HG03520 (cell line): ENCODE measurements at regions not wholly inside any gene's neighbourhood (a gene's known extent, or its start where the extent isn't known, plus 50 kb on each side); places are given as distances from the start of the nearest gene placed in this dataset.
"Not testable (repeated sequence)": the region's sequence is repeated elsewhere in the genome, so short reads cannot be mapped to it uniquely, and the experiment has no call there.

ENCODE experiments used
- ATAC-seq: cut with Tn5 transposase; IDR thresholded peaks from one replicate; pipeline ENCODE4 v1.9.1; 2021; ENCODE audit warnings: mild to moderate bottlenecking, moderate library complexity; ENCODE audit not compliant: unreplicated experiment

DNA sequence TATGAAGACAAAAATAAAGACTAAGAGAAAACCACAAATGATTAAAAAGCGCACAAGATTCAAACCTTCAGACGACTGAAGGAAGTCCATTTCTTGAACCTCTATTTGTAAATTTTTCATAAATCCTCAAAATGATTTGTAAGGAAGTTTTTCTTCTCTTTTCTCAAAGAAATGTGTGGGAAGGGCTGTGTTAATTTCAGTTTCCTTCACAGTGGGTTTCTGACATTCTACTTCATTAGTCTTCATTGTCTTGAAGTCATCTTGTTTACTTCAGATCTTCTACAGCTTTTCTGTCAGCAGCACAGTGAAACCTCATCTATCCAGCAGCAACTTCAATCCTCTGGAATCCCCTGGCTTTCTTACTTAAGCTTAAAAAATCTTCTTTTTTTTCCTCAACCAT is 87.6 kb upstream of the MYLIP start:
- ATAC-seq = no peak

DNA sequence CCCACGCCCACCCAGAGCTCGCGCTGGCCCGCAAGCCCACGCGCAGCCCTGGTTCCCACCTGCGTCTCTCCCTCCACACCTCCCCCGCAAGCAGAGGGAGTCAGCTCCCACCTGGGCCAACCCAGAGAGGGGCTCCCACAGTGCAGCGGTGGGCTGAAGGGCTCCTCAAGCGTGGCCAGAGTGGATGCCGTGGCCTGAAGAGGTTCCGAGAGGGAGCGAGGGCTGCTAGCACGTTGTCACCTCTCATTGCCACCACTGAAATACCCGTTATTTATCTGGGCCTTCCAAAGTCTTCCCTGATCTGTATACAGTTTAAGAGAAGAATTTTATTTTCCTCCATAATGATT is 88.3 kb upstream of the MYLIP start:
- ATAC-seq = no peak

DNA sequence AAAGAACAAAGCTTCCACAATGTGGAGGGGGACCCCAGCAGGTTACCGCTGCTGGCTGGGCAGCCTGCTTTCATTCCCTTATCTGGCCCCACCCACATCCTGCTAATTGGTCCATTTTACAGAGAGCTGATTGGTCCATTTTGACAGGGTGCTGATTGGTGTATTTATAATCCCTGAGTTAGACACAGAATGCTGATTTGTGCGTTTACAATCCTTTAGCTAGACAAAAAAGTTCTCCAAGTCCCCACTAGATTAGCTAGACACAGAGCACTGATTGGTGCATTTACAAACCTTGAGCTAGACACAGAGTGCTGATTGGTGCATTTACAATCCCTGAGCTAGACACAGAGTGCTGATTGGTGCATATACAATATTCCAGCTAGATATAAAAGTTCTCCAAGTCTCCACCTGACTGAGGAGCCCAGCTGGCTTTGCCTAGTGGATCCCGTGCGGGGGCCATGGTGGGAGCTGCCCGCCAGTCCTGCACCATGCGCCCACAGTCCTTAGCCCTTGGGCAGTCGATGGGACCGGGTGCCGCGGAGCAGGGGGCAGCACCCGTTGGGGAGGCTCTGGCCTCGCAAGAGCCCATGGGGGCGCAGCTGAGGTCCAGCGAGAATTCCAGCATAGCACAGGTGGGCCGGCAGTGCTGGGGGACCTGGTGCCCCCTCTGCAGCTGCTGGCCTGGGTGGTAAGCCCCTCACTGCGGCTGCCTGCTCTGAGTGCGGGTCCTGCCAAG is 88.8 kb upstream of the MYLIP start:
- not testable (repeated sequence) for ATAC-seq

DNA sequence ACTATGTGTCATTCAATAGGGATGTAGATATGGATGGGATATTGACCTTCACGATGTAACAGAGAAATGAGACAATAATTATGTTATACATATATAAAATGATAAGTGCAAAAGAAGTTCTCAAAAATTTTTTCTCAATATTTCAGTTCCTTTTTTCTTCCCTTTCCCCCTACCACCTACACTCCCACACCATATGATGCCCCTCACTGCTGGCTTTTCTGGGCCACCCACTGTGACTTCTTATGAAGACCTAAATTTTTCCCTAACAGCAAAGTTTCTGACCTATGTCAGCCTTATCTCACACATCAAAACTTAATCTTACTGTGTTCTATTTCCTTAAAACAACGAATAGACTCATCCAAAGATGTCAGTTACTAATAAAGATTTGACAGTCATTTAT is 89.9 kb upstream of the MYLIP start:
- no peak for ATAC-seq

DNA sequence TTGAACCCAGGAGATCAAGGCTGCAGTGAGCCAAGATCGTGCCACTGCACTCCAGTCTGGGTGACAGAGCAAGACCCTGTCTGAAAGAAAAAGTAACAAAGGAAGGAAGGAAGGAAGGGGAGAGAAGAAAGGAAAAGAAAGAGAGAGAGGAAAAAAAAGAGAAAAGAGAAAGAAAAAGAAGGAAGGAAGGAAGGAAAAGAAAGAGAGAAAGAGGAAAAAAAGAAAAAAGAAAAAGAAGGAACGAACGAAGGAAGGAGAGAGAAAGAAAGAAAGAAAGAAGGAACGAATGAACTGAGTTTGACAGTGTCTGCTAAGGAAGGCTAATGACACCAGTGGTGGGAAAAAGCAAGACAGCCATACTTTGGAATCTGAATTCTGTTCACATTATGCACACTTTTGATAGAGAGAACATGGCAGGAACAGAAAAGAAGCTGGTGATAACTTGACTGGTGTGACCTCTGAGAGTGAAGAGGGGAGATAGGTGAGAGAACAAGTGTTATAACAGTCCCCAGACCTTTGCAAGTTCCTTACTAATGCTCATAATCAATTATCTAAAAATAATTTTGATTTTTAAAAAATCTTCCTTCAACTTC is 93.3 kb upstream of the MYLIP start:
- no peak for ATAC-seq

DNA sequence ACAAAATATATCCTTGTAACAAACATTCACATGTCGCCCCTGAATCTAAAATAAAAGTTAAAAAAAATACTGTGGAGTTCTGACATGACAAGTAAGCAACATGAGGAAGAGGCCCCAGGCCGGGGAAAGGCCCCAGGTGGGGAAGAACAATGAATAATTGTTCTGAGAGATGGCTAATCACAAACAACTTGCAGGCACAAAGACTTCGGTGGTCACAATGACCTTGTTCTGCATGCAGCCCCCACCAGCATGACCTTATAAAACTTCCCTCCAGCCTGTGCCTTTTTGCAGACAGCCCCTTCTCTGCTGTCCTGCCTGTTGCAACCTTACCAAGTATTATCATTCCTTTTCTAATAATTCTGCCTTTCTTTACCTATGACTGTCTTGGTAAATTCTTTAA is 95.7 kb upstream of the MYLIP start:
- ATAC-seq = no peak

DNA sequence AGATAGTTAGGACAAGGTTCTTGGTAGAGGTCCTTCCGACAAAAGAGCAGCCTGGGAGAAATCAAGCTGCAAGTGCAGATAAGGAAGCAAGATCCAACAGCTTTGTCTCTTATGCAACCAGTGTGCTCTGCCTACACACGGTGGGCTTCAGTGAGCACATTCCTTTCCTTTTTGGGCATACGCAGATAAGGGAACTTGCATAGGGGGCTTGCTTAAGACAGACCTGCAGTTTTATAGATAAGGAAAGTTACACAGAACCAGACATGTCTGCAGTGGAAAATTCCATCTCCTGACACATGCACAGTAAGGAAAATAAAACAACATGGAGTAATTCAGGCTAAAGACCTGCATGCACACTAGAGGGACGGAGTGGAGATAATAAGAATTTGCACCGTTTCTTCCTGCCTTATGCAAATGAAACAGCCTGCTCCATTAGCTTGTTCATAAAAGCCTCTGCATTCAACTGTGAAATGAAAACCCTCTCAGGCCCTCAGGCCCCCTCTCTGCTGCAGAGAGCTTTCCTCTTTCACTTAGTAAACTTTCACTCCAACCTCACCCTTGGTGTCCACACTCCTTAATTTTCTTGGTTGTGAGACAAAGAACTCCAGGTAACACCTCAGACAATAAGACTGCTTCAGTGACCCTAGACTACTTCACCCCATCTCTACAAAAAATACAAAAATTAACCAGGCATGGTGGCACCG is 97.5 kb upstream of the MYLIP start:
- no peak for ATAC-seq

DNA sequence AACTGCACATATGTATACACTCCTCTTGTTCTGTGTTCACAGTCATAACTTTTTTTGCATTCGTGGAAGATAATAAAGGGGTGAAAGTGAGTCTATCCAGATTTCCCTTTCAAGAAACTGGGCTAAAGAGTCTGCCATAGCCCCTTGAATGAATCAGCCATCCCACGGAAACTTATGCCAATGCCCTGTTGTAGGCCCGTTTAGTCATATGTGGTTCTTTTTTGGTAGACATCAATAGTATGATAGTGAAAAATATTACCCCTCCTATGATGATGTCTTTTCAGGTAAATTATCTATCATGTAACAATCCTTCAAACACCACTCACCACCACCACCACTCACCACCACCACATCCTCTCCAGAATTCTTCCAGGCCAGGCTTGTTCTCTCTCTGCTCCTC is 99.9 kb upstream of the MYLIP start:
- ATAC-seq = no peak

DNA sequence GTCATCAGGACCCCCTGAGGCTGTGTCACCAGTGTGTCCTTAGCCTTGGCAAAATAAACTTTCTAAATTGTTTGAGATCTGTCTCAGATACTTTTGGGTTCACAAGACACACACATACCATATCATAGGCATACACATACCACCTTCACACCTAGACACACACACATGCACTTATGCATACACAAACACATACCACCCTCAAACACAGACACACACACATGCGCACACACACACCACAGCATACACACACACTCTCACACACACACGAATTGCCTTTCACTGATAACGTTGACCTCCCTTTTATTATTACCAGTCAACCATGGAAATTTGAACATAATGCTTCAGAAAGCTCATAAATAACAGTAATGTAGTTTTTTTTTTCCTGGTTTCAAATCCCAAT is 108.6 kb upstream of the MYLIP start:
- ATAC-seq = no peak

DNA sequence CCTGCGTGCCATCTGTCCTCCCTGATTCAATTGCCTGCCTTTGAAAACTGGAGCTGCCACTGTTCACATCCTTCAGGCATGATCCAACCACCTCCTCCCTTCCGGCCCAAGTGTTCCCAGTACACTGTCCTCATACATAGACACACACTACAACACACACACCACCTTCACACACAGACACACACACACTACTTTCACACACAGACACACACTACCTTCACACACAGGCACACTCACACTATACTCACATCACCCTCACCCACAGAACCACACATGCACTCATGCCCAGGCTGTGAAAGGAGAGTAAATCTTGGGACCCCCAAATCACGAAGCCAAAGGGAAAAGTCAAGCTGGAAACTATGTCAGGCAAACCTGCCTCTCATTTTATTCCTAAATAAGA is 109.4 kb upstream of the MYLIP start:
- ATAC-seq = no peak

DNA sequence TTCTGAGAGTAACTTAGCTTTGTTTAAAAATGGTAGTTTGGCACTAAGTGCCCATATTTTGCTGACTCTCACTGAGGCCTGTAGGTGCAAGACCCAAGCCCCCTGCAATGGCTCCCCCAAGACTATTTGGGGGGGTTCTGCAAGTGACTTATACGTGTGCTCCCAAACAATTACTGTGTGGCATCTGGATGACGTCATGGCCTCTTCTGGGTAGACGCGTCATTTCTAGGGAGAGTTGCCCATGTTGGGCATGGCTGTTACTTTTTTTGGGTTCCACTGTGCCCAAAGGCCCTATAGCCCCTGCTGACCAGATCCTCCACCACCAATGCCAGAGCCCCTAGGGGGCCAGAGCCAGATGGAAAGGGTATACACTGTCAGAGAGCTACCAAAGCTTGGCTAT is 110.3 kb upstream of the MYLIP start:
- no peak for ATAC-seq

DNA sequence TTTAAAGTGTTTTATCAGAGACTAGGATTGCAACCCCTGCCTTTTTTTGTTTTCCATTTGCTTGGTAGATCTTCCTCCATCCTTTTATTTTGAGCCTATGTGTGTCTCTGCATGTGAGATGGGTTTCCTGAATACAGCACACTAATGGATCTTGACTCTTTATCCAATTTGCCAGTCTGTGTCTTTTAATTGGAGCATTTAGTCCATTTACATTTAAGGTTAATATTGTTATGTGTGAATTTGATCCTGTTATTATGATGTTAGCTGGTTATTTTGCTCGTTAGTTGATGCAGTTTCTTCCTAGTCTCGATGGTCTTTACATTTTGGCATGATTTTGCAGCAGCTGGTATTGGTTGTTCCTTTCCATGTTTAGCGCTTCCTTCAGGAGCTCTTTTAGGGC is 114.6 kb upstream of the MYLIP start:
- ATAC-seq = not testable (repeated sequence)

DNA sequence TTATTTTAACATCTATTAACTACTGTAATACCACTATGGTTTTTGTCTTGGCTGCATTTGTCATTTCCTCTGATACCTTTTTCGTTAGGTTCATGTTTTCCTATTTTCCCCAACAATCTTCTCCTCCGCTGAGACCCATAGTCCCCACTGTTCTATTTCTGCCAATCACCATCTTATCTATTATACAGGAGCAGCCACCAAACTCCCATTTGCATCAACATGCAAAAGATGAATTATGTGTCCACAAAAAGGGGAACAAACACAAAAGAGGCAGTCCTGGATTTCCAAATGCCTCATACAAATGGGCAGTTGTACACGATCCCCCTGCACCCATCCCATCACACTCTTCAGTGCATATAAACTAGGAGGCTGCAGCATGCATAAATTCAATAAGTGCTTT is 121.7 kb upstream of the MYLIP start:
- no peak for ATAC-seq

DNA sequence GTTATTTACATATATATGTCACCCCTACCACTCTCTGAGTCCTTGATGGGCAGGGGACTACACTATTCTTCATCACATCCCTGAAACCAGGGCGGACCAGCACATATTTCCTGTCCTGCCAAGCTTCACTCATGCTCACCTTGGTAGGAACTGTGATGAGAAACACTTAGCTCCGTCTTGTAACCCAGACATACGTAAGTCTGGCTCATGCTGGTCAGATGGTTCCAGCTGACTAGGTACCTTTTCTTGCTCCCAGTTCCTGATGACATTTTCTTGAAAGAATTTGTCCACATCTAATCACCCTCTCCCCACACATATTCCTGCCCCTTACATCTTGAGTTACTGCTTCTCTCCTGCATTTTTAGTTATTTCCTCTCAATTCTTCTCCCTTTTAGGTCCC is 122.2 kb upstream of the MYLIP start:
- no peak for ATAC-seq

DNA sequence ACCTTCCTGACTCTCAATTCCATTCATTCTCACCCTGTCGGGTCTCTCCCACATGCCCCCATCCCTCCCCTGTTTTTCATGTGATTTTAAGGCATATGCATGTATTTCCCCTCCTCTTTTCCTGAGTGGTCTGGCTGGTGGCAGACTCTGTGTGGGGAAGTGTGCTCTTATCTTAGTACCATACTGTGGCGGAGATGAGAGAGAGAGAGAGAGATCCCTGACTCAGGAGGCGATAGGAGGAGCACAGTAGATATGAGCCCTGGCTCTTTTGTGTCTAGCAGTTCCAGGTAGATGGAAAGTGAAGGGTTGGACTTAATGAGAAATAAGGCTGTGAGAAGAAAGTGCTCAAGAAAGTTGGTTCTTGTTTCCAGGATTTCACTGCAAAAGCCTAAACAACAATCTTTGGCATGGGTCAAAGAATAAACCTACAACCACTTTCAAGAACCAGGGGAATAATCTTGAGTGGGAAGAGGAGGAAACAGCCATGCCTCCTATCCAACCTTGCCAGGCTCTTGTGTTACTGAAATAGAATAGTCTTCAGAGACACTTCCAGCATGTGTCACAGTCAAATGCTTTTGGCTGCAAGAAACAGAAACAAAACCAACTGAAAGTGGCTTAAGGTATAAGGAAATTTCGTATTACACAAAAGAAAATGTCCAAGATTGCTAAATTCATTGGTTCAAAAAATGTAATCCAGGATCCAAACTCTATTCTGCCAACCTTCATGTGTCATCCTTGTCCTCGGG is 123.8 kb upstream of the MYLIP start:
- ATAC-seq = no peak

DNA sequence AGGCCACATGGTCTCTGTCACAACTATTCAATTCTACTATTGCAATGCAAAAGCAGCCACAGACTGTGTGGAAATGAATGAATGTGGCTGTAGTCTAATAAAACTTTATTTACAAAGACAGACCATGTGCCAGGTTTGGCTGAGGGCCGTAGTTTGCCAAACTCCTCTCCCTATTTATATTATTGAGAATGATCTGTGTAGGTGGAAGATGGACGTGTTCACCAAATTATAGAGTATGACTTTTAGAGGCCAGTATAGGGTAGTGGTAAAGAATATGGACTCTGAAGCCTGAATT is 125.7 kb upstream of the MYLIP start:
- ATAC-seq = no peak

DNA sequence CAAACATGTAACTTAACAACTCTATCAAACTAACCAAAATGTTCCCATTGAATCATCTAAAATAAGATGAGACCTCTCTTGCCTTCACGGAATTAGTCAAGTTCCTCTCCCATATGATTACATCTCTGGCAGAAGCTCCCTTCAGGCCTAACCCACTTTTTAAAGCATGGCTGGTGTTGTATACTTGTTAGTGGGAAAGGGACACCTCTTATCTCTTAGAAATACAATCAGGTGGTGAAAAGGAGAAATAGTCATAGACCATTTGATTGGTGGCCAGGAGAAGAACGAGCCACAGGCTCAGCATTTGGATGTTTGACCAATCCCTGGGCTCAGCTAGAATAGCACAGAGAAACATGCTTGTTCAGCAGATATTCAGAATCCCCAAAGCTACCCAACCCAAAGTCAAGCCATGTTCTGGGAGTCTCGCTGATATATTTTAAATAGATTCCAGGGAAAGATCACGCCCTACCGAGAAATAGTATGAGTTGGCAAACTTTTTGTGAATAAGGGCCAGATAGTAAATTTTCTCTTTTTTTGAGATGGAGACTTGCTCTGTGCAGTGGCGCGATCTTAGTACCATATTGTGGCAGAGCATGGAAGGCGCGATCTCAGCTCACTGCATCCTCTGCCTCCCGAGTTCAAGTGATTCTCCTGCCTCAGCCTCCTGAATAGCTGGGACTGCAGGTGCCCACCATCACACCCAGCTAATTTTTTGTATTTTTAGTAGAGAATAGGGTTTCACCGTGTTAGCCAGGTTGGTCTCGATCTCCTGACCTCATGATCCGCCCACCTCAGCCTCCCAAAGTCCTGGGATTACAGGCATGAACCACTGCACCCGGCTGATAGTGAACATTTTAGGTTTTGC is 126.3 kb upstream of the MYLIP start:
- no peak for ATAC-seq

DNA sequence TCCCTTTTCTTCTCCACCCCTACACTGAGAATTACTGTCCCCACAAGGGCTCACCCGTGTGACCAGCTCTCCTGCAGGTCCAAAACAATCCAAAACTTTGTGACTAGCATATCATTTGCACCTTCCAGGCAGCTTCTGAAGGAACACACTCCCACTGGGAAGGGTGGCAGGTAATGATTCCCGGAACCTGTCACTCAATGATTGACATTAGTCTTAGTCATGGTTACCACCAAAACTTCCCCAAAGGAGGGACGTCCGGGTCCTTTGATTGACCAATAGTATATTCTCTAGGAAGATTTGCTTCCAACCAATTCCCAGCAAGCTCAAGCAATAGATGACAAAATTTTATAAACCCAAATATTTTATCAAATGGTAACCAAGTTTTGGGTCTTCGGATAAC is 127.7 kb upstream of the MYLIP start:
- ATAC-seq = no peak

DNA sequence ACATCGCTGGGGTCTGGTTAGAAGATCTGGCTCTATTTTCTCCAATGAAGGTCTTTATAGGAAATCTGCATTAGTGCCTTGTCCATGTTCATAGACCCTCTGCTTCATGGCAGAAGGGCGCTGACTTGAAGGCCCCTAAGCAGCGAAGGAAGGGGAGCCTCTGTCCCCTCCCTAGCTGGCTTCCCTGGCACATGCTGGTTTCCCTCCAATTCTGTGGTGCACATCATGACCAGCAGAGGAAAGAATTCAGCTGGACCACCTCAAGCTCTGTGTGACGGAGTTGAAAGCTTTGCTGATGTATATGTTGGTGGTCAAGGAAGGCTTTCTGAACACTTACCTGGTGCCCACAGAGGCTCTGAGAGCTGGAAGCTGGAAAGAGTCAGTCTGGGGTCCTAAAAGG is 129.7 kb upstream of the MYLIP start:
- no peak for ATAC-seq

DNA sequence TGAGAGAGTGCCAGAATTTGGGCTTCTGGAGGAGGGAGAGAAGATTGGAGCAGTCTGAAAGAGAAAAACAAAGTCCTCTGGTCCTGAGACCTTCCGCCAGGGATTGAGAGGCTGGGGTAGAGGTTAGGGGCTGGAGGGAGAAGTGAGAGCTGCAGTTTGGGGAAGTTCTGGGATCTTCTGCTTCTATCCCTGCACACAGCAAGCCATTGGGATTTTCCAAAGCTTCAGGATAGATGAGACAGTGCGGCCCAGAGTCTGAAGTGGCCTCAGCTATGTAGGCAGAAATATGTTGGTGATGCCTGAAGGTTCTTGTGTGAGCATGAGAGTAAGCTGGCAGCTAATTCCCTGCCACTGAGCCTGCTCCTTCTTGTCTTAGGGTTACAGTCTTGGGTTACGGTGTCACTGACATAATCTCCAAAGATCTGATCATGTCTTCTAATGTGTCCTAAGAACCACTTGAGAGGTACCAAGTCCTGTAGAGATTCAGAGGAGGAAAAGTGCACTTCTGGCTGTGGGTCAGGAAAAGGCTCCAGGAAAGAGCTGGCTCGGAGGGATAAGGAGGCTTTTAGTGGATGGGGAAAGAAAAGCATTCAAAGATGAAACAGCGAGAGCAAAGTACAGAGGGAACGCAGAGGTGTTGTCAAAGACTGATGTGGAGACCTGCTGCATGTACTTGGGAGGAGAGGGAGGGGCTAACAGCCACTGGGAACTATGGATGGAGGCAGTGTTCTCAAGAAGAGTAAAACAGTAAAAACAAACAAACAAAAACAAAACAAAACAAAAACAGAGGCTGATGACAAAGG is 131.1 kb upstream of the MYLIP start:
- no peak for ATAC-seq
